Islet precursor cell (in vitro differentiated cells): ENCODE measurements at regions not wholly inside any gene's neighbourhood (a gene's known extent, or its start where the extent isn't known, plus 50 kb on each side); places are given as distances from the start of the nearest gene placed in this dataset.

Experiments used
- DNase-seq: peaks from one replicate; pipeline ENCODE4 v3.0.0-alpha.2; 2018

DNA sequence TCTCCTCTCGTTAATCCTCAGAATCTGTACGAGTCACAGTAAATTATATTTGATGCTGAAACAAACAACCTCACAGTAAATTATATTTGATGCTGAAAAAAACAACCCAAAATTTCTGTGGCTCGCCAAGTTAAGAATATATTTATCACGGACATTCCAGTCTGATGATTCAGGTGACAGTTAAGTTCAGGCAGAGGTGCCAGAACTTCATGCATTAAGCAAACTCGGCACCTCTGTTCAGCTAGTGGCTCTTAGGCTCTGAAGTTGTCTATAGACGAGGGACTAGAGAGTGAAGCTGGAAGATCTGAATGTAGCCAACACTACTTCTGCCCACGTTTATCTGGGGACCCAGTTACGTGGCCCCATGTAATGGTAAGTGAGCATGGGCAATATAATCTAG is 132.2 kb upstream of the AGA start:
- no peak for DNase-seq

DNA sequence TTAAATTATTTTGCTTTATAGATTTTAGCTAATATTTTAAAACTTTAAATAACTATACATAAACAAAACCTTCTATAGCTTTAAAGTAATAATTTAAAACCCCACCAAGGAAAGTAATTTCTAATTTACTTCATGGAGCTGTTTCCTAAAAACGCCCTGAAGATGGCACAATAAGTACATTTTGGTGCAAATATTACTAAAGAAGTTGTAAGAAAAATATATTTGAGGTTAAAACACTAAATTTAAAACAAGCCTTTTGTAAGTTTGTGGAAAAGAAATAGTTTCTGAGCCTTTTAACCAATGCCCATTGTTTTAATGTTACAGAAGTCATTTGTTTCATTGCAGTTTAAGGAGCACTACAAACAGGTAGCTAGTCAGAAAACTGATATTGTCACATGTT is 137.4 kb upstream of the AGA start:
- DNase-seq, result no peak

DNA sequence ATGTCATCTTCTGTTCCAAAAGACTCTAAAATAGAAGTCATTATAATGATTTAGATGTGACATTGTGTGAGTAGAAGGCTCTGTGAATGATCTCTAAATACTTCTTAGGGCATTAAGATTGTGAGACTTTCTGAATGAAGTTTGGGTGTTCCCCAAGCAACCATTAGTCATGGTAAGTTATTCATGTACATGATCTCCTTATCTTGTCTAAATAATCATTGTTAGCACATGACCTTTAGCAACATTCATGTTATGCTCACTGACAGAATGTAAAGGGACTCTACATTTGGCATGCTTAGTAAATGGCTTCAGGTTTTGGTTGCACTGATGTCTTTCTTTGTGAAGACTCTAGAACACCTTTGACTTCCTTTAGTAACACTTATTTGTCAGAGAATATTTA is 140.8 kb upstream of the AGA start:
- DNase-seq, result no peak

DNA sequence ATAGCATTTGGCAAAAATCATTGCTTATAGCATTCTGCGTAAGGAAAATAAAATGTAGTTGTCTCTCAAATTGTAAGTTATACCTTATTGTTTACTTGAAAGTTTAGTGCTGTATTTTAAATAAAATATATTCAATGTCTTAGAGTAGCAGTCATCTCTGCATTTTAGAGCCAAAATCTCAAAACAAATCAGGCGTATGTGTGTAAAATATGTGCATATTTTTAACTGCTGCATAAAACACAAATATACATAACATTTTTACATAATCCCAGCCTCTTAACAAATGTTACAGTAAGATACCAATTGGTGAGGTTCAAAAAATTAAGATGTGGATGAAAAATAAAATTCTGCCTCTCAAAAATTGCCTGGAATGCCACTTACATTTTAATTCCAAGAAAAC is 145.8 kb upstream of the AGA start:
- DNase-seq, result no peak

DNA sequence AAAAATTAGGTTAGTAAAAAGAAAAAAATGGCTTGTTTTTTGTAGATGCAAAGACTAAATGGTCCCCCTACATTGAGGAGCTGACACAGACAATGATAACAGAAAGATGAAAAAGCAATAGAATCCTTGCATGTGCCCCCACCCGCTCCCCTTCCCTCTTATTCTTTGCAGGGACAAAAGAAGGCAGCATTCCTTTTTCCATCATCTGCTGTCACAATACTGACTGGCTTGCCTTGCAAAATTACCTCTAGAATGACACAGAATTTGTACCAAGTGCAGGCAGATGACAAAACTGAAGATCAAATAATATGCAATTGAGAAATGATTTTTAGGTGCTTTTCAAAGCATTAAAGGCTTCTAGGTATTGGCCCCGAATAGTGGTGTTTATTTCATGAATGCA is 153.1 kb upstream of the AGA start:
- DNase-seq, result no peak

DNA sequence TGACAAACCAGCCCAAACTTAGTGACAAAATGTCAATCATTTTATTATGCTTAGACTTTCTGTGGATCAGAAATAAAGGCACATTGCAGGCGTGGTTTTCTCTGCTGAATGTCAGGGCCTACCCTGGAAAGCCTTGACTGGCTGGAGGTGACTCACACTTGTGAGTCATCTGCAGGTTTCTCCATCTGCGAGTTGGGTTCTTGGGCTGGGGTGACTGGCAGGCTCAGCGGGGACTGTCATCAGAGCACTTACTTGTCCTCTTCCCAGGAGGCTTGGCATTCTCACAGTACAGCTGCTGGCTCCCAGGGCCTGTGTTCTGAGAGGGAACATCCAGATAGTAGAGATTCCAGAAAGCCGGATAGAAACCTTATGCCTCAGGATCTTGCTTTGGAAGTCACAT is 153.8 kb upstream of the AGA start:
- peak; percentile 99 for DNase-seq

DNA sequence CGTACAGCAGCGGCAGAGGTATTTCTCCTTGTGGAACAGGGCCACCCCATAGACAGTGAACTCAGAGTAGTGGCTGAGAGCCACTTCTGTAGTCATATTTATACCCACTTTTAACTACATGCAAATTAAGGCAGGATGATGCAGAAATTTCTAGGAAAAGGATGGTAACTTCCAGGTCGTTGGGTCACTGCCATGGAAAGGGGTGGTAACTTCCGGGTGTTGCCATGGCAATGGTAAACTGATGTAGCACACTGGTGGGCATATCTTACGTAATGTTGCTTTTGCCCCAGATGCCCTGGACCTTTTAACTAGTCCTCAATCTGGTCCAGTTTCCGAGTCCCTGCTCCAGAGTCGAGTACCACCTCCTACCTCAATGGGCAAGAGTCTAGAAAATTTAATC is 154.8 kb upstream of the AGA start:
- DNase-seq, result no peak

DNA sequence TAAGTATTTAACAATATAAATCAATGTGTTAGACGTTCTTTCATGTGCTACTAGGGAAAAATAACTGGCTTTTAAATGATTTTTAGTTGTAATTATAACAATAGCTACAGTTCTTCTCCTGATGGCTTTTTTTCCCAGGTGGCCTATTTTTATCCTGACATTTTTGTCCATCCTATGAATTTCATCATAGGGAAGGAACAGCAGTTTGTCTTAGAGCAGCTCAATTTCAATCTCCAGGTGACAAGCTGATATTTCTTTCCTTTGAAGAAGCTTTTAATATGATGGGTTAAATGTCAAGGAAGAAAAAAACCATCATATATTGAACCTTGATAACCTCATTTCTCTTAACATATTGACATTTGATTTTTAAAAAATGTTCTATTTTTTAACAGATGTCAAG is 163.0 kb upstream of the AGA start:
- no peak for DNase-seq

DNA sequence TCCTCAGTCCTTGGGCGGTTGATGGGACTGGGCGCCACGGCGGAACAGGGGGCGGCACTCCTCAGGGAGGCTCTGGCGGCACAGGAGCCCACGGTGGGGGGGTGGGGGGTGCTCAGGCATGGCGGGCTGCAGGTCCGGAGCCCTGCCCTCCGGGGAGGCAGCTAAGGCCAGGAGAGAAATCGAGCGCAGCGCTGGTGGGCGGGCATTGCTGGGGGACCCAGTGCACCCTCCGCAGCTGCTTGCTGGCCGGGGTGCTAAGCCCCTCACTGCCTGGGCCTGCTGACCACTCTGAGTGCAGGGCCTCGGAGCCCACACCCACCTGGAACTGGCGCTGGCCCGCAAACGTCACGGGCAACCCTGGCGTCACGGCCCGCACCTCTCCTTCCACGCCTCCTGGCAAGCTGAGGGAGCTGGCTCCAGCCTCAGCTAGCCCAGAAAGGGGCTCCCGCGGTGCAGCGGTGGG is 164.9 kb upstream of the AGA start:
- no peak for DNase-seq

DNA sequence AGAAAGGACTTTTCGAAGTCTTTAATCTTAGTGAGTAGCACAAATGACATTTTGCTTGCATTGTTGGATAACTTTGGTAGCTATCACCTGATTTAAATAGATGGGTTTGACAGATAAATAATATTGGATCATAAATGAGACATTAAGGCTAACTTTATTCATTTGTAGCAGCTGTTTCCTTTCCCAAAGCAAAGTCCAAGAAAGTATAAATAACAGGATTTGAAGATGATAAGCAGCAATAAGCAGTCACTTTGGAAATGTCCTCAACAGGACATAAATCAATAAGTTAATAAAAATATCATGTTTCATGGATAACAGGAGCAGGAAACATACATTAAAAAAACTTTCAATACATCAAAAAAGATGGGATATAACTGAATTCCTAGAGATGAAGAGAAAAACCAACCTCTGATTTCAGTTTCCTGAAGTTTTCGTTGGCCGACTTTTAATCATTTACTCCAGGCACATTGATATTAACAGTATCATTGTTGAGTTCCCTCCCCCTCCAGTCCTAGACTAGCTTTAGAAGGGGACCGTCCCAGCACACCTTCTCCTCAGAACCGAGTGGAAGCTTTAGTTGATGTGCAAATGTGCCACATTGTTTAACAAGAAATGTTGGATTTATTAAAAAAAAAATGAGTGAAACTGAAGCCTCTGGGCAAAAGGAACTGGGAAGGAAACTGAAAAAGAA is 169.9 kb upstream of the AGA start:
- DNase-seq, result no peak

DNA sequence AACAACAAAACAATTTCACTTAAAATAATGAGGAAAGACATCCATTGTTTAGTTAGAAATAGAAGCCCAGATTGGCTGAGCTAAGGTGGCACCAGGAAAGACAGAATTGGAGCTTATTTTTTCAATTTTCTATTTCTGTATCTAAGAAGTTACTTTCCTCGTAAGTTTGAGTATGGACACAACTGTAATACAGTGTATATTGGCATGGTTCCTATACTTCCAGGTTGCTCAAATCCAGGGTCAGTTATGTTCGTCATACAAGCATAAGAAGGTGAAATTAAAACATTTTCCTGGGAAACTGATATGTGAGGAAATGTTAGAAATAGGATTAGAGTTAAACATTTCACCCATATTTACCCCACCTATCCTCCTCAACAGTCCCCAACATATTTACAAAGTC is 170.4 kb upstream of the AGA start:
- DNase-seq, result no peak

DNA sequence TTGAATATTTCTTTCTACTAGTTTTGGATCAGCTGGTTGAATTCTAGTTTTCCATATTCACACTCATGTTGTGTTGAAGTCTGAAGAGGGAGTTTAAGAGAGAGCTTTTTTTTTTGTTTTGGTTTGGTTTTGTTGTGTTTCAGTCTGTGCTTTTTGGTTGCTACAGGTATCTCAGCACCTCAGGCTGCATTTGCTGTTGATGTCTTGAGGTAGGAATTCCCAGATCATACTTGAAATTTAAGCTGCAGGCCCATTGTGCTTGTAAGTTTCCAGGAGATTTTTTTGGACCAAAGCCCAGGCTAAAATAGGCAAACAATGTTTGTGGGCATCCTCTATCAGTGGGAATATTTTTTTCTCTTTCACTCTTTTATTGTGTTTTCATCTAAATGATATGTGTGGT is 190.2 kb upstream of the AGA start:
- DNase-seq, result no peak

DNA sequence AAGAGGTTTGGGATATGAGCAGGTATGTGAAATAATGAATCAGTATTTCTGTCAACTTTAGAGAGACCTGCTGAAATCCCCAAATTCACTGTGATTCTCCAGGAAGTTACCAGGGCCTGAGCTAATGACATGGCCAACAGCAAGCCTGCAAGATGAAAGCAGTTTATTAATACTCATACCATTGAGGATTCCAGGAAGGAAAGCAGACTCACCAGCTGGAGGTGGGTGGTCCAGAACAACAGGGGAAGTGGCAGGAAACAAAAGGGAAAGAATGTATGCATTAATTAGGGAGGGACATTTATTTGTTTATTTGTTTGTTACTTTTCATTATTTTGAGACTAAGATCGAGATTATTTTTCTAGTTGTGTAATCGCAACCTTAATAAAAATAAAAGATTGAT is 196.6 kb upstream of the AGA start:
- no peak for DNase-seq

DNA sequence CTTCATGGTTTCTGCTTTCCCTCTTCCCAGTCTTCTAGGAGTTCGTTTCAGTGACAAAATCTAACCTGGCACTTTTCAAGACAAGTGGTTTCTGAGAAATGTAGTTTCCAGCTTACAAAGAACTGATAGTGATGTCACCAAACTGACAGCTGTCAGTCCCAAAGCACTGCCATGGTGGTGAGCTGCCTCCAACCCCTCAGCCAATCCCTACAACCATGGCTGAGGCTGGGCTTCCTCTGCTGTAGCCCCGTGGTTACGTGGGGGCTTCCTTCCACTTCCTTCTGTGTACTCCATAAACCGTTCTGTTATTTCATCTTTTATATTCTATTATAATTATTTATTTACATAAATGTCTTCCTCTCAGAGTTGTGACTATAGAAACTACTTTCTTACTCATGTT is 198.6 kb upstream of the AGA start:
- no peak for DNase-seq

DNA sequence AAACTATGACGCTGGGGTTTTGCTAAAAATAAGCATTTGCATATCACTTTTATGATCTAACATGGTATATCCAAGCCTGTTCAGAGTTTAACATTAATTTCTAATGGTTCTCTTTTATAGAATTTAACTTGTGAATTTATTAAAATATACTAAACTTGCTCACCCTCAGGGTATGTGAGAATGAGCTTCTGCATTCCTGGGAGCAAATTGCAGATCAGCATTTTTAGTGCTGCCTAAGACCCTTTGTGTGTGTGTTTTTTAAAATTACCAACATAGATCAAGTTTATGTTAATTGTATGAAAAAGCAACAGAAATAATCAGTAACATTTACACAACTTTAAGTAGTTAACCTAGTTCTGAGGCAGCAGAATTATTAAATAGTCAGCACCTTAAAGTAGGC is 218.0 kb upstream of the AGA start:
- DNase-seq, result no peak

DNA sequence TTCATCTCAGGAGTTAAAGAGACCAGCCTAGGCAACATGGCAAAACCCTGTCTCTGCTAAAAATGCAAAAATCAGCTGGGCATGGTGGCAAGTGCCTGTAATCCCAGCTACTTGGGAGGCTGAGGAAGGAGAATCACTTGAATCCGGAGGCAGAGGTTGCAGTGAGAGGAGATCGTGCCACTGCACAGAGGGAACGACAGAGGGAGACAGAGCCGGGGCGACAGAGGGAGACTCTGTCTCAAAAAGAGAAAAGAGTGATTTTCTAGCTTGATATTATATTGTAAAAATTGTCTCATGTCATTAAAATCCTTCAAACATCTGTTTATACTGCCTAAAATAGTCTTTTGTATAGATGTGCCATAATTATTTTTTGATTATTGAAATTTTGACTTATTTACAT is 225.4 kb upstream of the AGA start:
- no peak for DNase-seq

DNA sequence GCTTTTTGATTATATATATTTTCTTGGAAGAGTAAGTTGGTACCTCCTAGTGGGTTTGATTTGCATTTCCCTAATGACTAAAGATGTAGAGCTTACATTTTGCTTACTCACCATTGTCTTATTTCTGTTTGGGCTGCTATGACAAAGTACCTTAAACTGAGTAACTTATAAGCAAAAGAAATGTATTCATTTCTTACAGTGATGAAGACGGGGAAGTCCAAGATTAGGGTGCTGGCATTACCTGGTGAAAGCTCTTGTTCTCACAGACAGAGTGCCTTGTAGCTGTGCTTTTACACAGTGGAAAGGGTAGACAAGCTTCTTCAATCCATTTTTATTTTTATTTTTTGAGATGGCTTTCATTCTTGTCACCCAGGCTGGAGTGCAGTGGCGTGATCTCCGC is 229.2 kb upstream of the AGA start:
- DNase-seq, result no peak

DNA sequence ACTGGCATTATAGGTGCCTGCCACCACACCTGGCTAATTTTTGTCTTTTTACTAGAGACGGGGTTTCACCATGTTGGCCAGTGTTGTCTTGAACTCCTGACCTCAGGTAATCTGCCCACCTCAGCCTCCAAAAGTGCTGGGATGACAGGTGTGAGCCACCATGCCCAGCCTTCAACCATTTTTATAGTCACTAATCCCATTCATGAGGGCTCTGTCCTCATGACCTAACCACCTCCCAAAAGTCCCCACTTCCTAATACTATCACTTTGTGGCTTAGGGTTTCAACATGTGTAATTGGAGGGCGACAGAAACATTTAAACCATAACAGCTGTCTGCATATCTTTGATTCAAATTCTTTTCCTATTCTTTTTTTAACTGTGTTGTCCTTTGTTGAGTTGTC is 229.6 kb upstream of the AGA start:
- no peak for DNase-seq

DNA sequence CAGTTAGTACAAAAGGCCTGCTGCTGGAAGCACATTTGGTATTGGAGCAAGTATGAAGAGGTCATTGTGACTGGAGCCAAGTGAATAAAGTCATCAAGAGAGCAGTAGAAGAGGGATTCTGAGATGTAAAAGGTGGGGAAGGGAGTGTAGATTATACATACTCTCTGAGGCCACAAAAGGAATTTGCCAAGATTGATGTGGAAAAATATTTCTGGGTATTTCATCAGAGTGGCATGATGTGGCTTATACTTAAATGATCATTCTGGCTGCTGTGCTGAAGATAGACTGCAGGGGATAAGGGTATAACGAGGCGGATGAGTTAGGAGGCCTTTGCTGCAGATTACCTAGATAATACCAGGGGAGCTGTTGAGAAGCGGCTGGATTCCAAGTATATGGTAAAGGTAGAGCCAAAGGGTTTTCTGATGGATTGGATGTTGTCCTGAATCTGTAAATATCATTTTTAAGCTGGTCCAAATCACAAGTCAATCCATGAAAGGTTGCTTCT is 231.8 kb upstream of the AGA start:
- DNase-seq, result no peak

DNA sequence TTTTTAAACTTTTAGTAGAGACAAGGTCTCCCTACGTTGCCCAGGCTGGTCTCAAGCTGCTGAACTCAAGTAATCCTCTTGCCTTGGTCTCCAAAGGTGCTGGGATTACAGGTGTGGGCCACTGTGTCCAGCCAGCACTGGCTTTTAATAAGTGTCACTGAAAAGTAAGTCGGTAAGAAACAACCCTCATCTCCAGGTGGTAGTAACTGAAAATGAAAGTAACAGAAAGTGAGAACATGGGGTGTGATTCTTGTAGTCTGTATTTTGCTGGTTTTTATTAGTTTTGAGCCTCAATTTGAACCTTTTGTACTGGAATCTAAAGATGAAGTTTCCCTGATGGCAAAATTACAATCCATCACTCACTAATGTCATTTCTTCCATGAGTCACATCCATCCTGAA is 238.1 kb upstream of the AGA start:
- DNase-seq, result no peak

DNA sequence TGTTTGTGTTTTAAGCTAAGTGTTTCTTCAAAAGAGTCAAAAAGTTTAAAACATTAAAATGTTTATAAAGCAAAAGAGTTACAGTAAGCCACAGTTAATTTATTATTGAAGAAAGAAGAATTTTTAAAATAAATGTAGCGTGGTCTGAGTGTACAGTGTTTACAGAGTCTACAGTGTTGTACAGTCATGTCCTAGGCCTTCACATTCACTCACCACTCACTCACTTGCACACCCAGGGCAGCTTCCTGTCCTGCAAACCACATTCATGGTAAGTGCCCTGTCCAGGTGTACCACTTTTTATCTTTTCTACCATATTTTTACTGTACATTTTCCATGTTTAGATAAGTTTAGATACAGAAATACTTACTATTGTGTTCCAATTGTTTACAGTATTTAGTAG is 239.7 kb upstream of the AGA start:
- DNase-seq, result no peak

DNA sequence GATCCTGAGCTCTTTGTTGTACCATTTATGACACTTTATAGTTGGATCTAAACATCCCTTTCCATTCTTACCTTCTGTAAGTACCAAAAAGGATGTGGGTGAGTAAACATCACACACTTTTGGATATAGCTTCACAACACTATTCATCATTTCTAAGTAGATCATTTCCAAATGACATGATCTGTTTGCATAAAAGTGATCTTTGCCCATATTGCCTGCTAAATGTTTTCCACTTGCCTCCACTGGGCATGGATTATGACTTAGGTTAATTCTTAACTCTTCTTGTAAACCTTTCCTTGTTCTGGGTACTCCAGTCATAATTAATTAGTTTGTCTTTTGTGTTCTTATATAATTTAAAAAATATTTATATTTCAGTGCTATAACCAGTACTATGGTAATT is 244.9 kb upstream of the AGA start:
- no peak for DNase-seq

DNA sequence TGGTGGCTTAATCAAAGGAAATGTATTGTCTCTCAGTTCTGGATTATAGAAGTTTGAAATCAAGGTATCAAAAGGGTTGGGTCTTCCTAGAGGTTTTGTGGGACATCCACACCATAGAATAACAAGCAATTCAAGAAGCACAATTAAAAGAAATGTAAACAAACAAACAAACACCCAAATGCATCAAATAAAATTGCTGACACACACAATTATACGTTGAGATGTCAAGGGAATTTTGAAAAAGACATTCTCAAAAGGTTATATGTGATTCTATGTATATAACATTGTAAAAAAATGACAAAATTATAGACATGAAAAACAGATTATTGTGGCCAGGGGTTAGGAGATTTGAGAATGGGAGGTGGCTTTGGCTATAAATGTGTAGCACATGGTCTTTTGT is 250.7 kb upstream of the AGA start:
- DNase-seq, result no peak

DNA sequence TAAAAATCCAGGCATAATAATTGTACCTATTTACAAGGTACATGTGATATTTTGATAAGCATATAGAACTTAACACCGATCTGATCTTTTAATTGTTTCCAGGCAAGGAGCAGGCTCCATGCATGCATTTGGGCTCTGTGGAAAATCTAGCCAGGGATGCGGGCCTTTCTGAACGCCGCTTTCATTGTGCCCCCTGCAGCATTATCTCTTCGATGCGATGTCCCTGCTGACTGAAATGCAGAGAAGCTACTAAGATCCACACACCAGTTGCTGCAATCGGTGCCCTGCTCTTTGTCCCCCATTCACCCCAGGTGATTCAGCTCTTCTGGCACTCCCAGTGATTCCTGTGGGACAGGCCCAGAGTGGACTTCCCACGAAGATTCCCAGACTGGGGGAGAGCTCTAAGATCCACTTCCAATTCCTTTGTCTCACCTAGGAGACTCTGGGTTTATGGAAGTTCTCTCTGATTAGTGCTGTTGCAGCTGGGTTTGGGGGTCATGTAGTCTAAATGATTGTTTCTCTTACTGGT is 254.3 kb upstream of the AGA start:
- peak; percentile 59 for DNase-seq
